GM12878 (cell line): ENCODE measurements at regions not wholly inside any gene's neighbourhood (a gene's known extent, or its start where the extent isn't known, plus 50 kb on each side); places are given as distances from the start of the nearest gene placed in this dataset.

ENCODE experiments used
- ATAC-seq: fragments of 200-7000 bp; cut with Tn5 transposase; 3 replicates; pipeline ENCODE4 v1.9.1; 2020; ENCODE audit warnings: mild to moderate bottlenecking, moderate library complexity
- BruUV-seq: library from RNA; stranded (reverse); fragments of 400-500 nt; replicated peaks from 2 replicates; lab custom pipeline; 2021; lab: Mats Ljungman, UMichigan
- CTCF ChIA-PET: fragments of 300-600 bp; sonication (Branson Sonifier 250); formaldehyde crosslinking; extraction: SDS; loops from one replicate; lab custom pipeline; 2021; ENCODE audit warnings: inconsistent platforms; lab: Yijun Ruan, JAX
- POLR2A ChIA-PET: fragments of 350-600 bp; formaldehyde crosslinking; extraction: SDS; loops from one replicate; lab custom pipeline; 2021; ENCODE audit warnings: inconsistent platforms; lab: Charles Lee
- RAD21 ChIA-PET: fragments of 300-600 bp; sonication (Branson Sonifier 250); formaldehyde crosslinking; loops from one replicate; lab custom pipeline; 2023; ENCODE audit warnings: antibody characterized with exemption; ENCODE audit not compliant: unreplicated experiment; lab: Charles Lee
- SMC1A ChIA-PET: fragments of 300-600 bp; sonication (Branson Sonifier 250); formaldehyde crosslinking; loops from one replicate; lab custom pipeline; 2023; ENCODE audit not compliant: unreplicated experiment, uncharacterized antibody; lab: Charles Lee
- DNase-seq: peaks from one replicate; pipeline ENCODE4 v3.0.0-alpha.2; 2011; ENCODE audit warnings: low read depth, low spot score
- FAIRE-seq: peaks from 3 replicates; lab custom pipeline; 2011; peaks lifted over from hg19 to GRCh38; lab: Jason Lieb, UNC
- H2AFZ ChIP-seq: 2 replicates; pipeline ENCODE4 v1.6.0; 2011; ENCODE audit warnings: low read depth, low read length, control low read depth; ENCODE audit not compliant: control insufficient read depth
- H3K27ac ChIP-seq: 2 replicates; pipeline ENCODE4 v1.5.1; 2011; ENCODE audit warnings: control low read depth; ENCODE audit not compliant: control insufficient read depth, insufficient read depth
- H3K27me3 ChIP-seq, 2 experiments: replicated peaks in 1 of 2; 2 replicates each; pipeline versions ENCODE4 v1.6.0 to v1.6.1; 2011; ENCODE audit warnings: low read length in 1 of 2; ENCODE audit not compliant: control insufficient read depth in 2 of 2, insufficient read depth in 2 of 2
- H3K36me3 ChIP-seq, 2 experiments: 2 replicates each; pipeline ENCODE4 v1.5.1; 2011; ENCODE audit warnings: low read length in 1 of 2; ENCODE audit not compliant: control insufficient read depth in 2 of 2, insufficient read depth in 2 of 2
- H3K4me1 ChIP-seq: 2 replicates; pipeline ENCODE4 v1.6.1; 2011; ENCODE audit warnings: mild to moderate bottlenecking, low read length, moderate library complexity, mixed read lengths; ENCODE audit not compliant: control insufficient read depth, insufficient read depth
- H3K4me2 ChIP-seq: 2 replicates; pipeline ENCODE4 v1.6.0; 2011; ENCODE audit warnings: control low read depth; ENCODE audit not compliant: control insufficient read depth, insufficient read depth
- H3K4me3 ChIP-seq: fragments of 200-600 bp; sonication (generic); 2 replicates; pipeline ENCODE4 v1.5.1; 2016
- H3K79me2 ChIP-seq: 2 replicates; pipeline ENCODE4 v1.6.0; 2011; ENCODE audit warnings: low read length; ENCODE audit not compliant: control insufficient read depth, insufficient read depth
- H3K9ac ChIP-seq: 2 replicates; pipeline ENCODE4 v1.8.0; 2011; ENCODE audit warnings: low read length, control low read depth, mixed read lengths; ENCODE audit not compliant: control insufficient read depth, insufficient read depth
- H3K9me3 ChIP-seq: replicated peaks from 3 replicates; pipeline ENCODE4 v1.5.1; 2011; ENCODE audit warnings: mild to moderate bottlenecking, low read length; ENCODE audit not compliant: control insufficient read depth, insufficient read depth
- H4K20me1 ChIP-seq: 2 replicates; pipeline ENCODE4 v1.6.0; 2011; ENCODE audit not compliant: control insufficient read depth, insufficient read depth
- E4F1 ChIP-seq: fragments of 450-650 bp; IDR thresholded peaks from 2 replicates; pipeline ENCODE4 v1.6.1; 2018; ENCODE audit warnings: borderline replicate concordance, mild to moderate bottlenecking; ENCODE audit not compliant: partially characterized antibody
- KDM1A ChIP-seq: fragments of 200-600 bp; sonication (generic); IDR thresholded peaks from 2 replicates; pipeline ENCODE4 v1.6.1; 2016; ENCODE audit warnings: borderline replicate concordance
- MXI1 ChIP-seq: fragments of 150-350 bp; IDR thresholded peaks from 2 replicates; pipeline ENCODE4 v1.6.1; 2011; ENCODE audit warnings: low read depth, mild to moderate bottlenecking, inconsistent platforms, low read length, improper control_type of control experiment
- NFXL1 ChIP-seq: fragments of 450-650 bp; IDR thresholded peaks from 2 replicates; pipeline ENCODE4 v1.6.1; 2017; ENCODE audit warnings: antibody characterized with exemption, mild to moderate bottlenecking, borderline replicate concordance
- SUZ12 ChIP-seq: fragments of 200-600 bp; sonication (generic); IDR thresholded peaks from one replicate; pipeline ENCODE4 v1.6.1; 2018; ENCODE audit warnings: antibody characterized with exemption, mild to moderate bottlenecking; ENCODE audit not compliant: unreplicated experiment
- ZNF592 ChIP-seq: fragments of 450-650 bp; IDR thresholded peaks from 2 replicates; pipeline ENCODE4 v1.6.1; 2017; ENCODE audit warnings: mild to moderate bottlenecking, moderate library complexity
- WGBS: methylation state at CpG from one replicate; pipeline ENCODE4 v1.1.6; 2016; ENCODE audit warnings: low lambda C conversion rate; ENCODE audit not compliant: insufficient replicate concordance, insufficient coverage; ENCODE audit errors: missing lambda C conversion rate; 5-methylcytosine and 5-hydroxymethylcytosine counted together
- in situ Hi-C: fragments of 300-500 bp; cut with MboI; formaldehyde crosslinking; loops from 9 replicates; pipeline ENCODE4 v1.14.3; 2018; ENCODE audit warnings: mixed read lengths
- intact Hi-C: fragments of 100-400 bp; cut with micrococcal nuclease; formaldehyde crosslinking; loops from one replicate; pipeline ENCODE4 v1.14.2; 2022; ENCODE audit not compliant: unreplicated experiment

- ChIA-PET CTCF (no interaction called here), SMC1A (interaction anchor here (0.6 kb wide), 1 partner anchor 91 kb away, joined by 3 read pairs; no protein-coding TSS in a partner anchor), POLR2A (no interaction called here)
- Histone ChIP-seq H3K4me2 (no peak overlapping the region), H3K36me3 (no peaks in the 10 kb centered on the region), H3K4me3 (no peak overlapping the region)
- 39% methylated on average over 6 of the region's 6 CpGs for whole genome bisulfite sequencing
- no TSS peak for BruUV-seq
- TF ChIP-seq E4F1, result no peak
- TF ChIP-seq KDM1A, result no peak
- TF ChIP-seq, all 136 proteins: peak for 0
- DNase-seq (no peak), ATAC-seq (no peak), FAIRE-seq (no peak)
- no peaks in the 10 kb centered on the region for H3K27me3 ChIP-seq
- intact Hi-C loops, result no loop called here
- no peaks in the 10 kb centered on the region for H3K79me2 ChIP-seq
- H3K4me1 ChIP-seq, result no peaks in the 10 kb centered on the region
- H3K9me3 ChIP-seq, result no peaks in the 10 kb centered on the region
- no peaks in the 10 kb centered on the region for H4K20me1 ChIP-seq
- in situ Hi-C loops, result no loop called here
- RAD21 ChIA-PET, result no interaction called here
- no peak overlapping the region for H3K27ac ChIP-seq
- no peak overlapping the region for H2AFZ ChIP-seq
- no peak overlapping the region for H3K9ac ChIP-seq
Measured at GRCh38 chr12:75704664-75705063, 193.3 kb upstream of the KRR1 start.

- in situ Hi-C loops (no loop called here), intact Hi-C loops (no loop called here)
- Histone ChIP-seq H2AFZ (no peak overlapping the region), H3K4me1 (no peaks in the 10 kb centered on the region), H3K27ac (no peak overlapping the region), H3K9me3 (no peaks in the 10 kb centered on the region), H3K9ac (no peak overlapping the region), H3K4me2 (no peak overlapping the region), H3K79me2 (no peaks in the 10 kb centered on the region), H4K20me1 (no peaks in the 10 kb centered on the region), H3K36me3 (no peaks in the 10 kb centered on the region), H3K27me3 (no peaks in the 10 kb centered on the region), H3K4me3 (no peak overlapping the region)
- SMC1A ChIA-PET, result interaction anchor here (0.6 kb wide), 1 partner anchor 90 kb away, joined by 3 read pairs; no protein-coding TSS in a partner anchor
- BruUV-seq, result no TSS peak
- WGBS, result 83% methylated on average over 3 of the region's 3 CpGs
- RAD21 ChIA-PET, result no interaction called here
- POLR2A ChIA-PET, result no interaction called here
- CTCF ChIA-PET, result interaction anchor here (1.6 kb wide), 1 partner anchor 15 kb away, joined by 3 read pairs; no protein-coding TSS in a partner anchor
- ATAC-seq (no peak), FAIRE-seq (no peak), DNase-seq (no peak)
- TF ChIP-seq SUZ12, result no peak
- TF ChIP-seq MXI1, result no peak
- no peak for TF ChIP-seq ZNF592
- TF ChIP-seq NFXL1, result no peak
Measured at GRCh38 chr12:75704208-75704607, 192.8 kb upstream of the KRR1 start.
